Activated CD4-positive, alpha-beta memory T cell treated with anti-CD3 and anti-CD28 coated beads, Interleukin-2, amount 10 ng/mL, durations not matched to agents 7 days and 5 days (primary cell): ENCODE measurements at regions not wholly inside any gene's neighbourhood (a gene's known extent, or its start where the extent isn't known, plus 50 kb on each side); places are given as distances from the start of the nearest gene placed in this dataset.
"Not testable (repeated sequence)": the region's sequence is repeated elsewhere in the genome, so short reads cannot be mapped to it uniquely, and the experiment has no call there.

Source experiments
- CTCF ChIA-PET: fragments of 350-600 bp; sonication (Branson Sonifier 250); formaldehyde crosslinking; loops from one replicate; lab custom pipeline; 2021; ENCODE audit warnings: antibody characterized with exemption, inconsistent platforms; lab: Charles Lee
- POLR2A ChIA-PET: fragments of 350-600 bp; sonication (Branson Sonifier 250); formaldehyde crosslinking; loops from one replicate; lab custom pipeline; 2021; ENCODE audit warnings: antibody characterized with exemption; lab: Charles Lee
- DNase-seq: peaks from one replicate; pipeline ENCODE4 v3.0.0-alpha.2; 2020
- H3K27ac Mint-ChIP-seq: one replicate; pipeline ENCODE4 v1.8.0; 2021; ENCODE audit warnings: mild to moderate bottlenecking, mixed read lengths
- H3K27me3 Mint-ChIP-seq: one replicate; pipeline ENCODE4 v1.8.0; 2021; ENCODE audit warnings: mixed read lengths
- H3K36me3 Mint-ChIP-seq: one replicate; pipeline ENCODE4 v1.8.0; 2021; ENCODE audit warnings: low read depth, mixed read lengths
- H3K4me1 Mint-ChIP-seq: one replicate; pipeline ENCODE4 v1.8.0; 2021; ENCODE audit warnings: mixed read lengths
- H3K4me3 Mint-ChIP-seq: one replicate; pipeline ENCODE4 v1.8.0; 2021; ENCODE audit warnings: mild to moderate bottlenecking, mixed read lengths
- H3K9me3 Mint-ChIP-seq: one replicate; pipeline ENCODE4 v1.8.0; 2021; ENCODE audit warnings: mixed read lengths

DNA sequence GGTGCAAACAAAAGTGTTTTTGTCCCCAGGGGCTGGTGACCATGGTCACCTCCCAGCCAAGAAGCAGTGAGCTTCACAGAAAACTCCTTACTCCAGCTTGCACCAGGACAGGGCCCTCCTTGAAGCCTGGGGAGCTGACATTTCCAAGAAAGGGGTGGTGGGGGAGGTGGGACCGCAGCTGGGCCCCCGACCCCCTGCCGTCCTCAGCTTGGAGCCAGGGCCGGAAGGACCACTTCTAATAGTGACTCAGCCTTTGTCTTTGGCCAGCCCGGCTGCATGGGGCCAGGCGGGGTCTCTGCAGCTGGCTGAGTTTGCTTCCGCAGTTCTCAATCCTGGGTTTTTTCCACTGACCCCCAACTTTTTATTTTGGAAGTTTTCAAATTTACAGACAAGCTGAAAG is 136.5 kb upstream of the POU3F1 start:
- Mint-ChIP-seq H3K36me3 (no peaks in the 10 kb centered on the region), H3K9me3 (no peaks in the 10 kb centered on the region), H3K4me3 (no peak overlapping the region), H3K27ac (no peak overlapping the region), H3K27me3 (peaks cover 13% of the 10 kb centered on the region), H3K4me1 (no peaks in the 10 kb centered on the region)
- ChIA-PET CTCF (no interaction called here), POLR2A (no interaction called here)
- DNase-seq, result no peak

DNA sequence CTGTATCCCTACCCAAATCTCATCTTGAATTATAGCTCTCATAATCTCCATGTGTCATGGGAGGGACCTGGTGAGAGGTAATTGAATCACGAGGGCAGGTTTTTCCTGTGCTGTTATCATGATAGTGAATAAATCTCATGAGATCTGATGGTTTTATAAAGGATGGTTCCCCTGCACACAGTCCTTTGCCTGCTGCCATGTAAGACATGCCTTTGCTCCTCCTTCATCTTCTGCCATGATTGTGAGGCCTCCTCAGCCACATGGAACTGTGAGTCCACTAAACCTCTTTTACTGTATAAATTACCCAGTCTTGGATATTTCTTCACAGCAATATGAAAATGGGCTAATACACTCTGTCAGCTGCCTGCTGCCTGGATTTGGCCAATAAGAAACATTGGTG is 133.8 kb upstream of the POU3F1 start:
- CTCF ChIA-PET, H3K4me1 Mint-ChIP-seq: not testable (repeated sequence)

DNA sequence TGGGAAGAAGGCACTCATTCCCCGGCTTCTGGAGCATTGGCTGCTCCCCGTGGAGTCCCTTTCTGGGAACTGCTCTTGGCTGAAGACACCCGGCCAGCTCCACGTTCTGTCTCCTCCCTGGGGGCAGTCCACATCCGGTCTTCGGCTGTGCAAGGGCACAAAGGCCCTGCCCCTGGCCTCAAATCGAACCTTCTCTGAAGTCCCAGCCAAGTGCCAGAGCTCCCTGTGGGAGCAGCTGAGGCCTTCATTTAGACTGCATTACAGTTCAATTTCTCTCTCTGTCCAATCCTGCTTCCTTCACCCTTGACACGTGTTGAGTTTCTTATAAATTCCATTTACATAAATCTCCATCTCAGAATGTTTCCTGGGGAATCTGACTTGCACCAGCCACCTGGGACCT is 132.9 kb upstream of the POU3F1 start:
- Mint-ChIP-seq H3K27me3 (peaks cover 4% of the 10 kb centered on the region), H3K27ac (no peak overlapping the region), H3K4me1 (no peaks in the 10 kb centered on the region), H3K9me3 (no peaks in the 10 kb centered on the region), H3K4me3 (no peak overlapping the region), H3K36me3 (no peaks in the 10 kb centered on the region)
- ChIA-PET CTCF (no interaction called here), POLR2A (no interaction called here)
- DNase-seq, result no peak

More for the DNA sequence above, 133.8 kb upstream of the POU3F1 start:
- H3K4me3 Mint-ChIP-seq, DNase-seq, H3K27ac Mint-ChIP-seq, H3K27me3 Mint-ChIP-seq, H3K9me3 Mint-ChIP-seq, POLR2A ChIA-PET, H3K36me3 Mint-ChIP-seq: not testable (repeated sequence)

DNA sequence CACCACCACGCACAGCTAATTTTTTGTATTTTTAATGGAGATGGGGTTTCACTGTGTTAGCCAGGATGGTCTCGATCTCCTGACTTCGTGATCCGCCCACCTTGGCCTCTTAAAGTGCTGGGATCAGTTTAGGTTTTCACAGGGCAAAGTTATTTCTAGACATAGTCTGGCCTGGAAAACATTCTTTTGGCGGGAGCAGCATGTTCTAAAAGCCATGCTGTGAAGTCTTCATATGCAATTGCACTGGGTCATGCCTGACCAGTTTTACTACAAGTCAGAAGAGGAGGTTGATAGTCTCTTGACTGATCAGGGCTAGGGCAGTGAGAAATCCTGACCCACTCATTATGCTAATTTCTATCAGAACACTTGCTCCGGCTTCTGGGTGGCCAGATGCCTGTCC is 131.6 kb upstream of the POU3F1 start:
- H3K9me3 Mint-ChIP-seq, result no peaks in the 10 kb centered on the region
- no peaks in the 10 kb centered on the region for H3K4me1 Mint-ChIP-seq
- H3K4me3 Mint-ChIP-seq, result no peak overlapping the region
- no peak overlapping the region for H3K27ac Mint-ChIP-seq
- CTCF ChIA-PET, result no interaction called here
- H3K36me3 Mint-ChIP-seq, result no peaks in the 10 kb centered on the region
- no peaks in the 10 kb centered on the region for H3K27me3 Mint-ChIP-seq
- POLR2A ChIA-PET, result no interaction called here
- no peak for DNase-seq

DNA sequence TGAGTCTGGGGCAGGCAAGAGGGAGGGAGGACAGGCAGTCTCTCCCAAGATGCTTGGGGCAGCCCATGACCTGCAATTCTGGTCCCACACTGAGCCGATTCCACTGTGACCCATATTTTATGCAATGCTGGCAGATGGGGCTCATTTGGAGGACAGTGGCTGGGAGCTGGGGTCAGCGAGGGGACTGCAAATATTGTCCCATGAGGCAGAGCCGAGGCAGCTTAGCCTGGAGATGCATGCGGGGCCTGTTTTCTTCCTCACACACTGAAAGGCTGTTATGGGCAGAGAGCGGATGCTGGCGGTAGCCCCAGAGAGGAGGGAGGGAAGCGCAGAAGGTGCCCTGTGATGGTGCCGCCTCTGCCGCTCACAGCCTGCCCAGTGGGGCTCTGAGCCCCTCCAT is 128.5 kb upstream of the POU3F1 start:
- DNase-seq, result no peak
- peaks cover 1% of the 10 kb centered on the region for H3K27me3 Mint-ChIP-seq
- H3K27ac Mint-ChIP-seq, result no peak overlapping the region
- H3K36me3 Mint-ChIP-seq, result no peaks in the 10 kb centered on the region
- ChIA-PET CTCF (no interaction called here), POLR2A (no interaction called here)
- no peak overlapping the region for H3K4me3 Mint-ChIP-seq
- H3K9me3 Mint-ChIP-seq, result no peaks in the 10 kb centered on the region
- H3K4me1 Mint-ChIP-seq, result no peaks in the 10 kb centered on the region

DNA sequence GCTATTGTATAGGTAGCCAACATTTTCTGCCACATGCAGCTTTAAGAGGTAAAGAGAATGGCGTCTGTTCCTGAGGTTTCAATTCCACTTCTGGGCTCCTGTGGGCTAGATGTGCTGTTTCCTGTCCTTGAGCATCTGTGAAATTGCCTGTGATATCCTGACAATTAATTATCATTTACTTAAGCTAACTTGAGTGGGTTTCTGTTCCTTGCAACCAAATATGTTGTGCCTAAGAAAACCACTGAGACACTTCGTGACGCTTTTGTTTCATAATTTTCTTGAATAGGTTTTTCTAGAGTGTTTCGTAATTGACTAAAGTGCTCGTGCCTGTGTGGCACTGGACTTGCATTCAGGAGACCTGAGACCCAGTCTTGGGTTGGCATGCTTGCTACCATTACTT is 127.3 kb upstream of the POU3F1 start:
- Mint-ChIP-seq H3K27me3 (peaks cover 1% of the 10 kb centered on the region), H3K4me1 (no peaks in the 10 kb centered on the region), H3K4me3 (no peak overlapping the region), H3K36me3 (no peaks in the 10 kb centered on the region), H3K27ac (no peak overlapping the region), H3K9me3 (no peaks in the 10 kb centered on the region)
- ChIA-PET POLR2A (no interaction called here), CTCF (no interaction called here)
- no peak for DNase-seq

DNA sequence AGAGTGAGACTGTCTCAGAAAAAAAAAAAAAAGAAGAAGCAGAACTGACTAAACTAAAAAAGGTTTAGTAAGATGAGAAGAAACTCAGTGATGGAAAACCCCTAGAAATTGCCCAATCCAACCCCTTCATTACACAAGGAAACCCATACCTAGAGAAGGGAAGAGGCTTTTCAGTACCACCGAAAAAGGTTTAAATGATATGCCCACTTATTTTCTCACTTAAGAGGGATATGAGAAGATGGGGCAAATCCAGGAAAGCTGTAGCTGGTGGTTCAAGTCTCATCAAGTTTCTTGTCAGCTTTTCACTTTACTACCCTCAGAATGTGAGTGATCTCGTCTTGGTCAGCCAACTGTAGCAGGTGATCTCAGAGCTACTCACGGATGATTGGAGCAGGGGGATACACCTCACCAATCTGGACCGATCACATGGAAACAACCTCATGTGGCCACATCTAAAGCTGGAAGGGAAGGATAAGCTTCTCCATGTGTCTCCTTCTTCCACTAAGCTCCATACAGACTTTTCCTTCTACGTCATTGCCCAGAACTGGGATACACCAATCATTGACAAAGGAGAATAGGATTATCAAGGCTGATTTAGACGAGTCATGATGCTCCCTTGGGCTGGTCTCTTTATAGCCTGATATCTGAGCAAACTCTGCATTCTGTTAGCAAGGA is 126.7 kb upstream of the POU3F1 start:
- Mint-ChIP-seq H3K9me3 (no peaks in the 10 kb centered on the region), H3K27me3 (peaks cover 1% of the 10 kb centered on the region), H3K4me3 (no peak overlapping the region), H3K27ac (no peak overlapping the region), H3K4me1 (no peaks in the 10 kb centered on the region), H3K36me3 (no peaks in the 10 kb centered on the region)
- ChIA-PET POLR2A (no interaction called here), CTCF (no interaction called here)
- no peak for DNase-seq

DNA sequence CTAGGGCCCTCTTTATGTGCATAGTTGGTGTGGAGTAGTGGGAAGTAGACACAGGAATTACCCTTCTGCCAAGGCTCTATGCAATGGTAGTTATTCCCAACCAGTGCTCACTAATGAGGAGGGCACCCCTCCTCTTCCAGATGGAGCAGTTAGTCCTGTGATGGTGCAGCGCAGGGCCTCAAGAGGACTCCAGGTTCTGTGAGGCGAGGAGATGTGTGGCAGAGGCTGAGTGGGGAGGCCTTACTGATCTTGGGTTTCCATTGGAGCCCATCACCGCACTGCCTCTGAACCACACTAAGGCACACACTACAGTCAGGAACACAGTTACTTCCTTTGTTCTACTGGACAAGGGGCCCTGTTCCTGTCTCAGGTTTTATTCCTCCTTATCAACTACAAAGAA is 122.5 kb upstream of the POU3F1 start:
- CTCF ChIA-PET, result no interaction called here
- no peak for DNase-seq
- Mint-ChIP-seq H3K27ac (no peak overlapping the region), H3K9me3 (no peaks in the 10 kb centered on the region), H3K4me1 (no peaks in the 10 kb centered on the region), H3K4me3 (no peak overlapping the region), H3K27me3 (peaks cover 1% of the 10 kb centered on the region), H3K36me3 (no peaks in the 10 kb centered on the region)
- POLR2A ChIA-PET, result no interaction called here

DNA sequence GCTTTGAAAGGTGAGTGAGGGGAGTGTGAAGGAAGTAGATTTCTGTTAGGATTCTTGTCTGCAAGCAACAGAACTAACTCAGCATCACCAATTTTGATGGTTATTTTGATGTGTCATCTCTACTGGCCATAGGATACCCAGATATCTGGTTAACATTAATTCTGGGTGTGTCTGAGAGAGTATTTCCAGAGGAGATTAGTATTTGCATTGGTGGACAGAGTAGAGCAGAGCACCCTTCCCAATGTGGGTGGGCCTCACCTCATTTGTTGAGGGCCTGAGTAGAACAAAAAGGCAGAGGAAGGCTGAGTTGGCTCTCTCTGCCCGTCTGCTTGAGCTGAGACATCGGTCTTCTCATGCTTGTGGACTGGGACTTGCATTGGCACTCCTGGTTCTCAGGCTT is 121.8 kb upstream of the POU3F1 start:
- Mint-ChIP-seq H3K4me3 (no peak overlapping the region), H3K27me3 (peaks cover 1% of the 10 kb centered on the region), H3K36me3 (no peaks in the 10 kb centered on the region), H3K4me1 (no peaks in the 10 kb centered on the region), H3K27ac (no peak overlapping the region), H3K9me3 (no peaks in the 10 kb centered on the region)
- DNase-seq, result no peak
- CTCF ChIA-PET, result no interaction called here
- POLR2A ChIA-PET, result no interaction called here

DNA sequence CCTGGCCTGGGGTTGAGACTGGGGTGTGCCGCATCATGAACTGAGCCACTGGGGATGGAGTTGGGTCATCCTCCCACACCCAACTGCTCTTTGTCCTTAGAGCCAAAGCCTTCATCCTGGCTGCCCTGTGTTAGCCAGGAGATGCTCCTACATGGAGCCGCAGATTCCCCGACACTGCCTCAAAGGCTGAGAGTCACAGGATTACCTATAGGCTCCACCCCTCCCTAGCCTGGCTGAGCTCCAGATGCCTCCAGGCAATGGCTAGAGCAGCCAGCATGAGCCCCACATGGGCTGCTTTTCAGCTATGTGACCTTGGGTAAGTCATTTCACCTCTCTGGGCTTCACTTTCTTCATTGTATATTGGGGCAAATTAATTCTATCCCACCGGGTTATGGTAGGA is 119.9 kb upstream of the POU3F1 start:
- Mint-ChIP-seq H3K4me3 (no peak overlapping the region), H3K4me1 (no peaks in the 10 kb centered on the region), H3K9me3 (no peaks in the 10 kb centered on the region), H3K27ac (no peak overlapping the region), H3K36me3 (no peaks in the 10 kb centered on the region), H3K27me3 (peaks cover 4% of the 10 kb centered on the region)
- ChIA-PET CTCF (no interaction called here), POLR2A (no interaction called here)
- DNase-seq, result no peak

DNA sequence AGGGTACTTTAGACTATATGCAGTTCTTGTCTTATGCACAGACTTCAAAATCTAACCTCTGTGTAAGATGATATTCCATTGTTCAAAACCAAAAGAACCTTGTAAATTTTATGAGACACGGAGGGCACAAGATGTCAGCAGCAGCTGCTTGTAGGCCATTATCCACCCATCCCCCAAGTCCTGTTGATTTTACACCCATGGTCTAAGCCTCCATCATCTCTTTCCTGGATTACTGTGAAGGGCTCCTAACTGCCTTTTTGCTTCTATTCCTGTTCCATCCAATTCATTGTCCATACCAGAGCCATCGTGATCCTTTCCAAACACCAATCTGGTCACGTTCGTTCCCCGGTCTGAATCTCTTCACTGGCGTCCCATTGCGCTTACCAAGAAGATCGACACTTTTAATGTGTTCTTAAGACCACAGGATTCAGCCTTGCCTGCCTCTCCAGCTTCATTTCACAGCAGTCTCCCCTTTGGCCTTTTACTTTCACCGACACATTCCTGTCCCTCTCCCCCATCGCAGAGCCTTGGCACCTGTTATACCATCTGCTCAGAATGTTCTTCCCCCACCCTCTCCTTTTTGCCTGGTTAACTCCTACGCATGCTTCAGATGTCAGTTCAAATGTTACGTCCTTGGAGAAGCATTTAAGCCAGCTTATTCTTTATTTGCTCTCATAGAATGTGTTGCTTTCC is 107.3 kb upstream of the POU3F1 start:
- Mint-ChIP-seq H3K27me3 (peaks cover 20% of the 10 kb centered on the region), H3K4me3 (no peak overlapping the region), H3K27ac (no peak overlapping the region), H3K36me3 (no peaks in the 10 kb centered on the region), H3K9me3 (no peaks in the 10 kb centered on the region), H3K4me1 (no peaks in the 10 kb centered on the region)
- ChIA-PET POLR2A (no interaction called here), CTCF (no interaction called here)
- no peak for DNase-seq

DNA sequence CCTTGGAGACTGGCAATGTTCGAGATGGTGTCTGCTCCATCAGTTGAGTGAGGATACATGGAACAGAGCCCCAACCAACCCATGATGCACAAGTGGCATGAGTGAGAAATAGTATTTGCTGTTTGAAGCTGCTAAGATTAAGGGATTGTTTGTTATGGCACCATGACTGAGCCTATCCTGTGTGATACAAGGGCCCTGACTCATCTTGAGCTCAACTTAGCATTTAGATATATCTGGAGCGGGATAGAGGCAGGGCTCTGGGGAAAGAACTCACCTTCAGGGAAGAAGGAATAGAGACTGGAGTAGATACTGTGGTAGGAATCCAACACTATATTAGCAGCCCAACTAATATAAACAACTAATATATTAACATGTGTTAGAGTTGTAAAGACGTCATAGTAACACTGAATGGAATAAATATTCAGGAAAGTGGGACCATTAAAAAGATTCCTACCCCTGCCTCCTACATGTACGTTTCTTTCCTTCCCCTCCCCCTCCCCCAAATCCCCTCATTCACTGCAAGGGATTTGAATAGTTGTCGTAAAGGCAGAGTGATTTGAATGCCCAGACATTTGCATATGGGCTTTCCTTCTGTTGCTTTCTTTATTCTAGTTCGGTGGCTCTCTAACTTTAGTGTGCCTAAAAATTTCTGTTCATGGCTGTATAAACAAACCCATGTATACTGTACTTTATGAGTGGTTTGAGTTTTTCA is 106.6 kb upstream of the POU3F1 start:
- DNase-seq, result no peak
- peaks cover 19% of the 10 kb centered on the region for H3K27me3 Mint-ChIP-seq
- H3K4me3 Mint-ChIP-seq, result no peak overlapping the region
- no peaks in the 10 kb centered on the region for H3K4me1 Mint-ChIP-seq
- H3K9me3 Mint-ChIP-seq, result no peaks in the 10 kb centered on the region
- no peak overlapping the region for H3K27ac Mint-ChIP-seq
- ChIA-PET CTCF (no interaction called here), POLR2A (no interaction called here)
- no peaks in the 10 kb centered on the region for H3K36me3 Mint-ChIP-seq

DNA sequence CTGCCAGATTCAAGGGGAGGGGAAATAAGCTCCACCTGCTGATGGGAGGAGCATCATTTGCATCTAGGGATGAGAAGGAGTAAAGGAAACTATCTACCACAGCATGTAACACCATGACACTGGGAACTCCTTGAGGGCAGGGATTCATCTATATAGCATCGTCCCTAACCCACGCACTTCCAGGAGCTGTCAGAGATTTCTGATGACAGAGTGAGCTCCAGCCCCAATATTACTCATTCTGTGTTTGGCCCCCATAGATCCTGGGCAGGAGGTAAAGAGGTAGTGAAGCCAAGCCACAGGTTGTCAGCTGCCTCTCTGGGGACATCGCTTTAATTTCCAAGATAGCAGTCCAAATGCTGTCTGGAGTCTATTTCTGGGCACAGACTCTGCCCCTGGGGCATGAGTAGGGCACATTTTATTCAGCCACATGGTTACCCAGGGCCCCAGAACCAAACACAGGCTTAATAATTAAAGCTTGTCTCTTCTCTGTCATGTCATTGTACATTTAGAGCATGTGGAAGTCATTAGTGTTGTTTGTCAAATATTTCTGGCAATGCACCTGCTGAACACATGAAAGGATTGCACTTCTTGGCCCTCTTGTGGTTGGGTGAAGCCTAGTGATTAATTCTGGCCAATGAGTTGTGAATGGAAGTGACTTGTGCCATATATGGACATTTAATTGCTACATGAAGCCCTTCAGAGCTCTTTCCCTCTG is 105.9 kb upstream of the POU3F1 start:
- DNase-seq, result no peak
- H3K36me3 Mint-ChIP-seq, result no peaks in the 10 kb centered on the region
- no peaks in the 10 kb centered on the region for H3K9me3 Mint-ChIP-seq
- no peak overlapping the region for H3K4me3 Mint-ChIP-seq
- ChIA-PET CTCF (no interaction called here), POLR2A (no interaction called here)
- no peak overlapping the region for H3K27ac Mint-ChIP-seq
- H3K27me3 Mint-ChIP-seq, result peaks cover 16% of the 10 kb centered on the region
- H3K4me1 Mint-ChIP-seq, result no peaks in the 10 kb centered on the region
